ENCODE measurements at regions not wholly inside any gene's neighbourhood (a gene's known extent, or its start where the extent isn't known, plus 50 kb on each side); places are given as distances from the start of the nearest gene placed in this dataset.

DNA sequence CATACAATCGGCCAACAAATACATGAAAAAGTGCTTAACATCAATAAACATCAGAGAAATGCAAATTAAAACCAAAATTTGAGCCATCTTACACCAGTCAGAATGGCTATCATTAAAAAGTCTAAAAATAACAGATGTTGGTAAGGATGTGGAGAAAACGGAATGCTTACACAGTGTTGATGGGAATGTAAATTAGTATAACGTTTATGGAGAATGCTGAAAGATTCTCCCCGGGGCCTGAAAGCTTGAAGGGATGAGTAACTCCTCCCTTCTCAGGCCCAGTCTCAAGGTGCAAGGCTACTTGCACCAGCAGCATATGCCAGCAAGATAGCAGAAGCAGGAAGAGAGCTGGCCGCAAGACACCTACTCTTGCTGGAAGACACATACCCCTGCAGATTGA lies 123.7 kb upstream of the NLGN1 start:
- no peak overlapping the region for H3K4me3 ChIP-seq (ENCODE audit: control insufficient read depth in 2 of 3, extremely low read depth in 1 of 3, insufficient read depth in 2 of 3, low read depth in 1 of 3, low read length in 3 of 3)
- dilution Hi-C loops (cut with MboI; ENCODE audit: extremely low pct_ligation_motif_present, low sequenced_read_pairs) = no loop called here
- no peak overlapping the region for H3K9ac ChIP-seq (ENCODE audit: control insufficient read depth, extremely low read depth, insufficient read depth, low read length)
- H3K4me2 ChIP-seq (ENCODE audit: control insufficient read depth, extremely low read depth, insufficient read depth, low read depth, low read length) = no peak overlapping the region
- FAIRE-seq (no peak), DNase-seq (ENCODE audit: low read depth, low spot score) (no peak)
- no peaks in the 10 kb centered on the region for H3K9me3 ChIP-seq (ENCODE audit: control insufficient read depth, low read depth, low read length)
- no peaks in the 10 kb centered on the region for H3K36me3 ChIP-seq (ENCODE audit: control insufficient read depth in 2 of 2, extremely low read depth in 1 of 2, insufficient read depth in 2 of 2, low read length in 2 of 2)
- H3K27ac ChIP-seq (ENCODE audit: control insufficient read depth, insufficient read depth, low read length) = no peak overlapping the region
- no peaks in the 10 kb centered on the region for H3K27me3 ChIP-seq (ENCODE audit: control insufficient read depth, extremely low read depth, insufficient read depth, low read length)
- H3K79me2 ChIP-seq (ENCODE audit: control insufficient read depth, insufficient read depth, low read length) = no peaks in the 10 kb centered on the region
- H2AFZ ChIP-seq (ENCODE audit: control insufficient read depth, low read length) = no peak overlapping the region
- H3K4me1 ChIP-seq (ENCODE audit: control insufficient read depth, extremely low read depth, insufficient read depth, low read length) = no peaks in the 10 kb centered on the region
- H3K9me1 ChIP-seq (ENCODE audit: control insufficient read depth, extremely low read depth, insufficient read depth, low read length) = no peaks in the 10 kb centered on the region
- no peaks in the 10 kb centered on the region for H4K20me1 ChIP-seq (ENCODE audit: control insufficient read depth, extremely low read depth, insufficient read depth, low read length)
- no peak for TF ChIP-seq EZH2 (IDR thresholded peaks at IDR 0.05; ENCODE audit: low read length)
- TF ChIP-seq, protein P1, sequence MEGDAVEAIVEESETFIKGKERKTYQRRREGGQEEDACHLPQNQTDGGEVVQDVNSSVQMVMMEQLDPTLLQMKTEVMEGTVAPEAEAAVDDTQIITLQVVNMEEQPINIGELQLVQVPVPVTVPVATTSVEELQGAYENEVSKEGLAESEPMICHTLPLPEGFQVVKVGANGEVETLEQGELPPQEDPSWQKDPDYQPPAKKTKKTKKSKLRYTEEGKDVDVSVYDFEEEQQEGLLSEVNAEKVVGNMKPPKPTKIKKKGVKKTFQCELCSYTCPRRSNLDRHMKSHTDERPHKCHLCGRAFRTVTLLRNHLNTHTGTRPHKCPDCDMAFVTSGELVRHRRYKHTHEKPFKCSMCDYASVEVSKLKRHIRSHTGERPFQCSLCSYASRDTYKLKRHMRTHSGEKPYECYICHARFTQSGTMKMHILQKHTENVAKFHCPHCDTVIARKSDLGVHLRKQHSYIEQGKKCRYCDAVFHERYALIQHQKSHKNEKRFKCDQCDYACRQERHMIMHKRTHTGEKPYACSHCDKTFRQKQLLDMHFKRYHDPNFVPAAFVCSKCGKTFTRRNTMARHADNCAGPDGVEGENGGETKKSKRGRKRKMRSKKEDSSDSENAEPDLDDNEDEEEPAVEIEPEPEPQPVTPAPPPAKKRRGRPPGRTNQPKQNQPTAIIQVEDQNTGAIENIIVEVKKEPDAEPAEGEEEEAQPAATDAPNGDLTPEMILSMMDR (optimal IDR thresholded peaks at IDR 0.05 in 1 of 3, IDR thresholded peaks at IDR 0.05 in 1 of 3, conservative IDR thresholded peaks at IDR 0.05 in 1 of 3; ENCODE audit: extremely low read depth in 1 of 3, insufficient read depth in 2 of 3, low read length in 3 of 3) = no peak

DNA sequence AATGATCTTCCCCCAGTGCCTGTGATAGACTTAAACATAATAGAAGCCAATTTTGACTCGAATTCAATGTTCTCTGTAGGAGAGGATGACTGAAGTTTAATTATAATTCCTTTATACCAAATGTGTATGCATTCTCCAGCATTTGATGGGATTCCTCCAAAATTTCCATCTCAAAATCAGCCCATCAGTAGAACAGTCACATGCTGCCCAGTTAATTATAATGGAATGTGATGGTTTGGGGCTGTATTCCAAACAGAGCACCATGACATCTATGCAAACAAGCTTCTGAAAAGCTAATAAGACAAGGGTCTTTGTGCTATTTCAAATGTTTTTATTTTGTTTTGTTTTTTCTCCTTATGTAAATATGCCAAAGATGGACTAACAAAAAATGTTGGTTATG lies 127.7 kb upstream of the SPATA16 start:
- Histone ChIP-seq H3K36me3 (ENCODE audit: control insufficient read depth in 2 of 2, extremely low read depth in 1 of 2, insufficient read depth in 2 of 2, low read length in 2 of 2) (no peaks in the 10 kb centered on the region), H3K27ac (ENCODE audit: control insufficient read depth, insufficient read depth, low read length) (no peak overlapping the region), H3K79me2 (ENCODE audit: control insufficient read depth, insufficient read depth, low read length) (no peaks in the 10 kb centered on the region), H3K9ac (ENCODE audit: control insufficient read depth, extremely low read depth, insufficient read depth, low read length) (no peak overlapping the region), H3K9me1 (ENCODE audit: control insufficient read depth, extremely low read depth, insufficient read depth, low read length) (no peaks in the 10 kb centered on the region), H3K9me3 (ENCODE audit: control insufficient read depth, low read depth, low read length) (no peaks in the 10 kb centered on the region), H3K27me3 (ENCODE audit: control insufficient read depth, extremely low read depth, insufficient read depth, low read length) (no peaks in the 10 kb centered on the region), H4K20me1 (ENCODE audit: control insufficient read depth, extremely low read depth, insufficient read depth, low read length) (no peaks in the 10 kb centered on the region), H3K4me3 (ENCODE audit: control insufficient read depth in 2 of 3, extremely low read depth in 1 of 3, insufficient read depth in 2 of 3, low read depth in 1 of 3, low read length in 3 of 3) (no peak overlapping the region), H2AFZ (ENCODE audit: control insufficient read depth, low read length) (no peak overlapping the region), H3K4me2 (ENCODE audit: control insufficient read depth, extremely low read depth, insufficient read depth, low read depth, low read length) (no peak overlapping the region), H3K4me1 (ENCODE audit: control insufficient read depth, extremely low read depth, insufficient read depth, low read length) (no peaks in the 10 kb centered on the region)
- dilution Hi-C loops (cut with MboI; ENCODE audit: extremely low pct_ligation_motif_present, low sequenced_read_pairs) = no loop called here
- DNase-seq (ENCODE audit: low read depth, low spot score) (no peak), FAIRE-seq (no peak)
- TF ChIP-seq, protein P1 (optimal IDR thresholded peaks at IDR 0.05 in 1 of 3, IDR thresholded peaks at IDR 0.05 in 1 of 3, conservative IDR thresholded peaks at IDR 0.05 in 1 of 3; ENCODE audit: extremely low read depth in 1 of 3, insufficient read depth in 2 of 3, low read length in 3 of 3) = no peak
- no peak for TF ChIP-seq EZH2 (IDR thresholded peaks at IDR 0.05; ENCODE audit: low read length)
